MCF 10A (cell line): ENCODE measurements at regions not wholly inside any gene's neighbourhood (a gene's known extent, or its start where the extent isn't known, plus 50 kb on each side); places are given as distances from the start of the nearest gene placed in this dataset.

ENCODE experiments used
- BruUV-seq: library from RNA; stranded (reverse); fragments of 400-500 nt; replicated peaks from 2 replicates; lab custom pipeline; 2021; lab: Mats Ljungman, UMichigan
- CTCF ChIA-PET: fragments of 300-600 bp; sonication (Branson Sonifier 250); formaldehyde crosslinking; extraction: SDS; loops from one replicate; lab custom pipeline; 2021; ENCODE audit warnings: antibody characterized with exemption, inconsistent platforms; lab: Yijun Ruan, JAX
- POLR2A ChIA-PET: fragments of 300-600, 350-650 bp; sonication (Branson Sonifier 250); formaldehyde crosslinking; extraction: SDS; loops from one replicate; lab custom pipeline; 2020; ENCODE audit warnings: antibody characterized with exemption, inconsistent platforms; lab: Yijun Ruan, JAX
- DNase-seq: peaks from one replicate; pipeline ENCODE4 v3.0.0-alpha.2; 2018; ENCODE audit not compliant: unreplicated experiment
- H3K27ac Mint-ChIP-seq: one replicate; pipeline ENCODE4 v1.8.0; 2022; ENCODE audit warnings: mild to moderate bottlenecking, low read depth, mixed read lengths; ENCODE audit not compliant: unreplicated experiment
- H3K27me3 Mint-ChIP-seq: one replicate; pipeline ENCODE4 v1.8.0; 2022; ENCODE audit warnings: mixed read lengths; ENCODE audit not compliant: insufficient read depth, unreplicated experiment
- H3K36me3 Mint-ChIP-seq: one replicate; pipeline ENCODE4 v1.8.0; 2022; ENCODE audit warnings: mild to moderate bottlenecking, moderate library complexity, mixed read lengths; ENCODE audit not compliant: insufficient read depth, unreplicated experiment
- H3K4me1 Mint-ChIP-seq: one replicate; pipeline ENCODE4 v1.8.0; 2022; ENCODE audit warnings: mixed read lengths; ENCODE audit not compliant: insufficient read depth, unreplicated experiment
- H3K4me3 Mint-ChIP-seq: one replicate; pipeline ENCODE4 v1.8.0; 2022; ENCODE audit warnings: mild to moderate bottlenecking, moderate library complexity, mixed read lengths; ENCODE audit not compliant: unreplicated experiment
- H3K9me3 Mint-ChIP-seq: one replicate; pipeline ENCODE4 v1.8.0; 2022; ENCODE audit warnings: mixed read lengths; ENCODE audit not compliant: unreplicated experiment
- CTCF ChIP-seq: fragments of 200-600 bp; IDR thresholded peaks from one replicate; pipeline ENCODE4 v1.8.0; 2022; ENCODE audit warnings: antibody characterized with exemption, mild to moderate bottlenecking; ENCODE audit not compliant: unreplicated experiment
- intact Hi-C: fragments of 100-400 bp; cut with micrococcal nuclease; formaldehyde crosslinking; loops from 2 replicates; pipeline ENCODE4 v1.14.1; 2022

- no TSS peak for BruUV-seq
- intact Hi-C loops = no loop called here
- H3K36me3 Mint-ChIP-seq = no peaks in the 10 kb centered on the region
- POLR2A ChIA-PET = no interaction called here
- H3K4me3 Mint-ChIP-seq = no peak overlapping the region
- H3K27ac Mint-ChIP-seq = no peak overlapping the region
- no peaks in the 10 kb centered on the region for H3K27me3 Mint-ChIP-seq
- no peak for DNase-seq
- no peaks in the 10 kb centered on the region for H3K4me1 Mint-ChIP-seq
- CTCF ChIA-PET = no interaction called here
- no peak for TF ChIP-seq CTCF
- H3K9me3 Mint-ChIP-seq = peaks cover 23% of the 10 kb centered on the region
Observed at GRCh38 chr14:54088271-54088670, 131.6 kb upstream of the BMP4 start.

GRCh38 chr14:54090274-54090673, 133.6 kb upstream of the BMP4 start:
- ChIA-PET CTCF (interaction anchor here (0.6 to 2.1 kb wide), 6 partner anchors 51 to 551 kb away, joined by 3 to 5 read pairs (median 4); no protein-coding TSS in a partner anchor), POLR2A (no interaction called here)
- no peak for DNase-seq
- peaks cover 31% of the 10 kb centered on the region for H3K9me3 Mint-ChIP-seq
- no peak for TF ChIP-seq CTCF
- no peak overlapping the region for H3K4me3 Mint-ChIP-seq
- no peak overlapping the region for H3K27ac Mint-ChIP-seq
- BruUV-seq = no TSS peak
- no peaks in the 10 kb centered on the region for H3K27me3 Mint-ChIP-seq
- H3K4me1 Mint-ChIP-seq = no peaks in the 10 kb centered on the region
- no peaks in the 10 kb centered on the region for H3K36me3 Mint-ChIP-seq
- intact Hi-C loops = no loop called here

GRCh38 chr14:54094765-54095164, 138.1 kb upstream of the BMP4 start:
- H3K9me3 Mint-ChIP-seq = peaks cover 23% of the 10 kb centered on the region
- BruUV-seq = no TSS peak
- H3K4me1 Mint-ChIP-seq = no peaks in the 10 kb centered on the region
- ChIA-PET POLR2A (interaction anchor here (0.5 to 2.0 kb wide), 6 partner anchors 9 to 467 kb away, joined by 3 to 11 read pairs (median 3); no protein-coding TSS in a partner anchor), CTCF (no interaction called here)
- no peak overlapping the region for H3K4me3 Mint-ChIP-seq
- H3K36me3 Mint-ChIP-seq = no peaks in the 10 kb centered on the region
- intact Hi-C loops = no loop called here
- no peak for DNase-seq
- no peaks in the 10 kb centered on the region for H3K27me3 Mint-ChIP-seq
- no peak overlapping the region for H3K27ac Mint-ChIP-seq
- TF ChIP-seq CTCF = no peak

GRCh38 chr14:54098536-54098935, 141.9 kb upstream of the BMP4 start:
- H3K36me3 Mint-ChIP-seq = no peaks in the 10 kb centered on the region
- BruUV-seq = no TSS peak
- no peaks in the 10 kb centered on the region for H3K4me1 Mint-ChIP-seq
- H3K27ac Mint-ChIP-seq = no peak overlapping the region
- peaks cover 16% of the 10 kb centered on the region for H3K9me3 Mint-ChIP-seq
- POLR2A ChIA-PET = no interaction called here
- no peak for TF ChIP-seq CTCF
- intact Hi-C loops = no loop called here
- CTCF ChIA-PET = no interaction called here
- DNase-seq = no peak
- H3K27me3 Mint-ChIP-seq = no peaks in the 10 kb centered on the region
- H3K4me3 Mint-ChIP-seq = no peak overlapping the region
